ENCODE measurements at regions not wholly inside any gene's neighbourhood (a gene's known extent, or its start where the extent isn't known, plus 50 kb on each side); places are given as distances from the start of the nearest gene placed in this dataset.

- no peak overlapping the region for H4K91ac ChIP-seq (ENCODE audit: low read length)
- no peak overlapping the region for H4K8ac ChIP-seq (ENCODE audit: low read length)
- no peaks in the 10 kb centered on the region for H3K4me1 ChIP-seq (ENCODE audit: control insufficient read depth, insufficient read depth, low read depth, low read length)
- H3K23ac ChIP-seq (ENCODE audit: low read length in 2 of 2), result no peak overlapping the region
- H3K14ac ChIP-seq (ENCODE audit: low read length in 2 of 2), result no peak overlapping the region
- H2BK5ac ChIP-seq (ENCODE audit: low read depth, low read length, poor library complexity, severe bottlenecking), result no peak overlapping the region
- H3K4ac ChIP-seq (ENCODE audit: low read depth in 1 of 2, low read length in 2 of 2), result no peak overlapping the region
- peak overlapping the region; percentile 3 for H3K27ac ChIP-seq (ENCODE audit: low read length, poor library complexity, severe bottlenecking)
- peak; percentile 85 for DNase-seq
- no peak overlapping the region for H2AFZ ChIP-seq (ENCODE audit: low read depth, low read length)
- H2BK120ac ChIP-seq (ENCODE audit: low read depth, low read length), result no peak overlapping the region
- peaks cover 0 to 3% of the 10 kb centered on the region in 2 experiments for H3K27me3 ChIP-seq (ENCODE audit: control insufficient read depth in 1 of 2, insufficient read depth in 1 of 2, low read length in 2 of 2)
- H3K4me3 ChIP-seq (ENCODE audit: insufficient read depth in 1 of 2, low read depth in 1 of 2, low read length in 2 of 2), result no peak overlapping the region
- H2BK15ac ChIP-seq (ENCODE audit: low read depth, poor library complexity, severe bottlenecking), result no peak overlapping the region
- no peaks in the 10 kb centered on the region for H3K36me3 ChIP-seq (ENCODE audit: control insufficient read depth in 1 of 2, insufficient read depth in 2 of 2, low read depth in 1 of 2, low read length in 2 of 2)
- H3K9me3 ChIP-seq (ENCODE audit: control insufficient read depth, low read length), result no peaks in the 10 kb centered on the region
- no peak overlapping the region for H2AK5ac ChIP-seq (ENCODE audit: low read length, severe bottlenecking)
- H3K9ac ChIP-seq (ENCODE audit: low read length), result no peak overlapping the region
- 72% methylated on average over 2 of the region's 4 CpGs for WGBS
- H3K4me2 ChIP-seq (ENCODE audit: low read length, poor library complexity, severe bottlenecking), result no peak overlapping the region
- H3K79me1 ChIP-seq (replicated peaks; ENCODE audit: low read length, poor library complexity, severe bottlenecking), result no peaks in the 10 kb centered on the region
- H3K18ac ChIP-seq (ENCODE audit: low read depth in 1 of 2, low read length in 2 of 2), result no peak overlapping the region
- H2BK12ac ChIP-seq (ENCODE audit: low read length in 2 of 2), result no peak overlapping the region
These were observed 84.1 kb upstream of the MEGF10 start for GRCh38 chr5:127206320-127207113.

DNA sequence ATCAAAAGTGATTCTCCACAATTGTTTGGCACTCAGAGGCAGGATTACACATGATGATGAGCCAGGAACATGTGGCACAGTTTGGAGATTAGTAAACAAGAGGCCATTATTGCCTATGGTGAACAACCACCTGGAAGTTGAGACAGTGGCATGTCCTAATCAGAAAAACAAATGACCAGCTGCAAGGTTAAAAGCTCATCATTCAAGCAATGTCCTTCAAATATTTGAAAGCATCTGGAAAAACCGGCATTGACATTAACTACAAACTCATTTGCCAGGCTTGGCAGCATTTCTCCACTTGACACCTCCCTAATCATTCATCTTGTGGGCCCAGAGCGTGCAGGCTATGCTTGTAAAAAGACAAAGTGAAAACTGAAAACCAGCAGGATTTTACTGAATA is 80.6 kb upstream of the MEGF10 start:
- H3K4ac ChIP-seq (ENCODE audit: low read depth in 1 of 2, low read length in 2 of 2), result no peak overlapping the region
- H3K18ac ChIP-seq (ENCODE audit: low read depth in 1 of 2, low read length in 2 of 2), result no peak overlapping the region
- H3K4me3 ChIP-seq (ENCODE audit: insufficient read depth in 1 of 2, low read depth in 1 of 2, low read length in 2 of 2), result no peak overlapping the region
- peaks cover 0 to 8% of the 10 kb centered on the region in 2 experiments for H3K27me3 ChIP-seq (ENCODE audit: control insufficient read depth in 1 of 2, insufficient read depth in 1 of 2, low read length in 2 of 2)
- H3K4me1 ChIP-seq (ENCODE audit: control insufficient read depth, insufficient read depth, low read depth, low read length), result no peaks in the 10 kb centered on the region
- no peaks in the 10 kb centered on the region for H3K36me3 ChIP-seq (ENCODE audit: control insufficient read depth in 1 of 2, insufficient read depth in 2 of 2, low read depth in 1 of 2, low read length in 2 of 2)
- no peak for DNase-seq
- no peak overlapping the region for H4K8ac ChIP-seq (ENCODE audit: low read length)
- H4K91ac ChIP-seq (ENCODE audit: low read length), result no peak overlapping the region
- peaks cover 4% of the 10 kb centered on the region for H3K9me3 ChIP-seq (ENCODE audit: control insufficient read depth, low read length)
- no peak overlapping the region for H3K9ac ChIP-seq (ENCODE audit: low read length)
- H3K14ac ChIP-seq (ENCODE audit: low read length in 2 of 2), result no peak overlapping the region
- H3K4me2 ChIP-seq (ENCODE audit: low read length, poor library complexity, severe bottlenecking), result no peak overlapping the region
- 61% methylated on average over 2 of the region's 2 CpGs for WGBS
- H3K27ac ChIP-seq (ENCODE audit: low read length, poor library complexity, severe bottlenecking), result no peak overlapping the region
- H2BK120ac ChIP-seq (ENCODE audit: low read depth, low read length), result no peak overlapping the region
- H3K23ac ChIP-seq (ENCODE audit: low read length in 2 of 2), result no peak overlapping the region
- no peaks in the 10 kb centered on the region for H3K79me1 ChIP-seq (replicated peaks; ENCODE audit: low read length, poor library complexity, severe bottlenecking)
- H2BK5ac ChIP-seq (ENCODE audit: low read depth, low read length, poor library complexity, severe bottlenecking), result no peak overlapping the region
- no peak overlapping the region for H2AK5ac ChIP-seq (ENCODE audit: low read length, severe bottlenecking)
- H2BK15ac ChIP-seq (ENCODE audit: low read depth, poor library complexity, severe bottlenecking), result no peak overlapping the region
- H2BK12ac ChIP-seq (ENCODE audit: low read length in 2 of 2), result no peak overlapping the region
- no peak overlapping the region for H2AFZ ChIP-seq (ENCODE audit: low read depth, low read length)

GRCh38 chr5:127213231-127213630 is 77.4 kb upstream of the MEGF10 start:
- Histone ChIP-seq H3K4ac (ENCODE audit: low read depth in 1 of 2, low read length in 2 of 2) (no peak overlapping the region), H3K36me3 (ENCODE audit: control insufficient read depth in 1 of 2, insufficient read depth in 2 of 2, low read depth in 1 of 2, low read length in 2 of 2) (no peaks in the 10 kb centered on the region), H2BK15ac (ENCODE audit: low read depth, poor library complexity, severe bottlenecking) (no peak overlapping the region), H3K18ac (ENCODE audit: low read depth in 1 of 2, low read length in 2 of 2) (no peak overlapping the region), H3K27me3 (ENCODE audit: control insufficient read depth in 1 of 2, insufficient read depth in 1 of 2, low read length in 2 of 2) (peaks cover 0 to 10% of the 10 kb centered on the region in 2 experiments), H4K8ac (ENCODE audit: low read length) (no peak overlapping the region), H3K4me2 (ENCODE audit: low read length, poor library complexity, severe bottlenecking) (no peak overlapping the region), H2AFZ (ENCODE audit: low read depth, low read length) (no peak overlapping the region), H3K14ac (ENCODE audit: low read length in 2 of 2) (no peak overlapping the region), H4K91ac (ENCODE audit: low read length) (no peak overlapping the region), H2BK12ac (ENCODE audit: low read length in 2 of 2) (no peak overlapping the region), H3K79me1 (replicated peaks; ENCODE audit: low read length, poor library complexity, severe bottlenecking) (no peaks in the 10 kb centered on the region), H3K9me3 (ENCODE audit: control insufficient read depth, low read length) (peaks cover 4% of the 10 kb centered on the region), H3K4me3 (ENCODE audit: insufficient read depth in 1 of 2, low read depth in 1 of 2, low read length in 2 of 2) (no peak overlapping the region), H3K4me1 (ENCODE audit: control insufficient read depth, insufficient read depth, low read depth, low read length) (peaks cover 2% of the 10 kb centered on the region), H3K27ac (ENCODE audit: low read length, poor library complexity, severe bottlenecking) (no peak overlapping the region), H2AK5ac (ENCODE audit: low read length, severe bottlenecking) (no peak overlapping the region), H2BK5ac (ENCODE audit: low read depth, low read length, poor library complexity, severe bottlenecking) (no peak overlapping the region), H2BK120ac (ENCODE audit: low read depth, low read length) (no peak overlapping the region), H3K23ac (ENCODE audit: low read length in 2 of 2) (no peak overlapping the region), H3K9ac (ENCODE audit: low read length) (no peak overlapping the region)
- no peak for DNase-seq
- 100% methylated on average over 1 of the region's 2 CpGs for WGBS

GRCh38 chr5:127216143-127216542 is 74.5 kb upstream of the MEGF10 start:
- Histone ChIP-seq H3K36me3 (ENCODE audit: control insufficient read depth in 1 of 2, insufficient read depth in 2 of 2, low read depth in 1 of 2, low read length in 2 of 2) (no peaks in the 10 kb centered on the region), H3K18ac (ENCODE audit: low read depth in 1 of 2, low read length in 2 of 2) (no peak overlapping the region), H3K4me1 (ENCODE audit: control insufficient read depth, insufficient read depth, low read depth, low read length) (peaks cover 2% of the 10 kb centered on the region), H3K79me1 (replicated peaks; ENCODE audit: low read length, poor library complexity, severe bottlenecking) (no peaks in the 10 kb centered on the region), H3K27me3 (ENCODE audit: control insufficient read depth in 1 of 2, insufficient read depth in 1 of 2, low read length in 2 of 2) (peaks cover 0 to 10% of the 10 kb centered on the region in 2 experiments), H3K14ac (ENCODE audit: low read length in 2 of 2) (no peak overlapping the region), H2AFZ (ENCODE audit: low read depth, low read length) (no peak overlapping the region), H4K91ac (ENCODE audit: low read length) (no peak overlapping the region), H2BK120ac (ENCODE audit: low read depth, low read length) (no peak overlapping the region), H3K9ac (ENCODE audit: low read length) (no peak overlapping the region), H2BK15ac (ENCODE audit: low read depth, poor library complexity, severe bottlenecking) (no peak overlapping the region), H2AK5ac (ENCODE audit: low read length, severe bottlenecking) (no peak overlapping the region), H3K27ac (ENCODE audit: low read length, poor library complexity, severe bottlenecking) (no peak overlapping the region), H3K4ac (ENCODE audit: low read depth in 1 of 2, low read length in 2 of 2) (no peak overlapping the region), H3K4me3 (ENCODE audit: insufficient read depth in 1 of 2, low read depth in 1 of 2, low read length in 2 of 2) (no peak overlapping the region), H3K23ac (ENCODE audit: low read length in 2 of 2) (no peak overlapping the region), H4K8ac (ENCODE audit: low read length) (no peak overlapping the region), H3K9me3 (ENCODE audit: control insufficient read depth, low read length) (peaks cover 4% of the 10 kb centered on the region), H2BK12ac (ENCODE audit: low read length in 2 of 2) (no peak overlapping the region), H2BK5ac (ENCODE audit: low read depth, low read length, poor library complexity, severe bottlenecking) (no peak overlapping the region), H3K4me2 (ENCODE audit: low read length, poor library complexity, severe bottlenecking) (no peak overlapping the region)
- DNase-seq, result no peak
- WGBS, result 100% methylated on average over 1 of the region's 2 CpGs

All from mesenchymal stem cell (in vitro differentiated cells and primary cell).